ENCODE measurements at regions not wholly inside any gene's neighbourhood (a gene's known extent, or its start where the extent isn't known, plus 50 kb on each side); places are given as distances from the start of the nearest gene placed in this dataset.
"Not testable (repeated sequence)": the region's sequence is repeated elsewhere in the genome, so short reads cannot be mapped to it uniquely, and the experiment has no call there.

GRCh38 chr5:92544036-92544435, 1037.0 kb downstream of the NR2F1-AS1 start:
- DNase-seq = no peak

DNA sequence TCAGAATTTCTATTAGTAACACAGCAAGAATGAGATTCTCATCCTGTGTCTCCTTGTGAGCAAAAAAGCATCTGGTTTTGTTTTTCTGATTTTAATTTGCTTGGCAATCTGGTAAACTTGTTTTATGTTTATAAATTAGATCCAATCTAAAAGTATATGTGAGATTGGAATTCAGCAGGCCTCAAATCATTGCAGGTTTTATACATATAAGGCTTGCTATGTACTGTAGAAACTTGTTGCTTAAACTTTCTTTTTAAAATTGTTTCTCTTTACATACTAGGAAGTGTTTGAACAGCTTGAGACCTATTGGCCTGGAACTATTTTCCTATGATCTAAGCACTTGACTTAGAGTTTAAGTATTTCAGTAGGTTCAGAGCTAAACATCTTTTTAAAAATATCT, 1037.8 kb downstream of the NR2F1-AS1 start:
- no peak for DNase-seq

- DNase-seq = not testable (repeated sequence)
Measured at GRCh38 chr5:92542017-92542416, 1039.0 kb downstream of the NR2F1-AS1 start.

DNA sequence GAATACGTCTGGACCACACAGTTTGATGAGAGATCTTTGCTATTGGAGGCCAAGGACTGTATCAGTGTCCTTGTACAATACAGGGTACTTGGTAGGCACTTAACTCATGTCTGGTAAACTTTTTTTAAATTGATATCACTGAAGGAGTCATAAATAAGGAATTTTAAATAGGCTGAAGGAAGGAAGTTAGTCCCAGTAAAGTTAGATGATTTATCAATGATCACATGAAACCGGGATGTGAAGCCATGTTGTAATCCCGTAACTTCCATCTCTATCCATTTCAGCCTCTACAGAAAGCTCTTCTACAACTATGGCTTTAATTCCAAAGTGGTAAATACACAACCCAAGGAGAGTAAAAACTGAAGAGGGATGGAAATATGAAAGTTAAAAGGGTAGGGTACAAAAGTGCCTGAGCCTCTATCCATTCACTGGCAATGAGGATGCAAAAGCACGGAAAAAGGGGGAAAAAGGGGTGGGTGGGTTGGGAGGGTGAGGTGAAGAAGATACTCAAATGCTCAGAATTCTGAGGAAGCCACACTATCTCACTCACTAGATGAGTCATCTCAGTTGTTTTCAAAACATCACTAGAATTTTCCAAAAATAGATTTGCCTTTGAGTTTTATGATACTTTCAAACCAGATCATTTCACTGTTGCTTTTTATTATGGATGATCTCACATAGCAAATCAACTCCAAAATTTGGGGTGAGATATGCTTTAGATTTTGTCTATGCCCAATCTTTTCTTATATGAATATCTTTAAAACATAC, 1053.5 kb downstream of the NR2F1-AS1 start:
- DNase-seq = no peak

- no peak for DNase-seq
Measured at GRCh38 chr5:92525131-92525530, 1055.9 kb downstream of the NR2F1-AS1 start.

GRCh38 chr5:92519811-92520632, 1061.0 kb downstream of the NR2F1-AS1 start:
- no peak for DNase-seq

DNA sequence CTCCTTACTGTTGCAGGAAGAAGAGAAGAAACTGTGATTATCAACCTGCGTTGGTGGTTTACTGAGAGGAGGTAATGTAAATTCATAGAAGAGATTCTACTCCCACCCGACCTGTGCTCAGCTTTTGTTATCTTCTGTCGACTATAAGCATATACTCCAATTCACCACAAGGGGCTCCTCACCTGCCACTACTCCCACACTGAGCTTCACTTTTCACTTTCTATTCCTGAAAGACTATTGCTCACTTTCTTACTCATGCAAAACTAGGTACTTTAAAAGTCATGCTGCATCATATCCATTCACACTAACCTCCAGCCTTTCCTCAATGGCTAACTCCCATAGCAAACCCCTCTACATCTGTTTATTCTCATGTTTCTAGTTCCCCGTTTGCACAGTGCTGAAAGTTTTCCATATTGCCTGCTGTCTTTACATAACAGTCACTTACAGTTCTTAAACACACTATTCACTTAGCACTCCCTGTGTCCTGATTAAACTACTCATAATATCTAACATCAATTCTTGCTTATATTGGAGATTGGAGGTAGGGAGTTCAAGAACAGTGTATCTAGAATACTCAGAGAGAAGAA, 1062.6 kb downstream of the NR2F1-AS1 start:
- peak; percentile 12 for DNase-seq

- DNase-seq = no peak
Measured at GRCh38 chr5:92514896-92515295, 1066.1 kb downstream of the NR2F1-AS1 start.

DNA sequence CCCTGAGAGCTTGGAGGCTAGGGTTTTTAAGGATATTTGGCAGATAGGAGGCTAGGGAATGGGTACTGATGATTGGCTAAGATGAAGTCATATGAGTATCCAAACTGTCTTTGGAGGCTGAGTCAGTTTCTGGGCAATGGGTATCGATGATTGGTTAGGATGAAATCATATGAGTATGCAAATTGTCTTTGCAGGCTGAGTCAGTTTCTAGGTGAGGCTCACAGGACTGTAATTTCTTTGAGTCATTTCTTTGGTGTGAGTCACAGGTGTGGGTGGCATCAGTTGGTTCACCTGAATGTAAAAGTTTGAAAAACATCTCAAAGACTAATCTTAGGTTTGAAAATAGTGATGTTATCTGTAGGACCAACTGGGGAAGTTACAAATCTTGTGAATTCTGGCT, 1068.0 kb downstream of the NR2F1-AS1 start:
- DNase-seq = no peak

- DNase-seq = no peak
Measured at GRCh38 chr5:92508271-92508670, 1072.7 kb downstream of the NR2F1-AS1 start.

DNA sequence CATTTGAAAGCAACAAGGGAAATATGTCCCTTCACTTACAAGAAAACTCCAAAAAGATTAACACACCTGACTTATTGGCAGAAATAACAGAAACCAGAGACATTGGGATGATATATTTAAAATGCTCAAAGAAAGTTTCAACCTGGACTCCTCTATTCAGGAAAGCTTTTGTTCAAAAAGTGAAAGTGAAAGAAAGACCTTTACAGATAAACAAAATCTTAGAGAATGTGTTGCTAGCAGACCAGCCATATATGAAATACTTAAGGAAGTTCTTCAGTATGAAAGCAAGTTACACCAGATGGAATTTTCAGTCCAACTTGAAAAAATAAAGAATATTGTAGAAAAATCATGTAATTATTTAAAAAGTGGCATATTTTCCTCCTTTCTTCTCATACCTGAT, 1075.1 kb downstream of the NR2F1-AS1 start:
- DNase-seq = no peak

DNA sequence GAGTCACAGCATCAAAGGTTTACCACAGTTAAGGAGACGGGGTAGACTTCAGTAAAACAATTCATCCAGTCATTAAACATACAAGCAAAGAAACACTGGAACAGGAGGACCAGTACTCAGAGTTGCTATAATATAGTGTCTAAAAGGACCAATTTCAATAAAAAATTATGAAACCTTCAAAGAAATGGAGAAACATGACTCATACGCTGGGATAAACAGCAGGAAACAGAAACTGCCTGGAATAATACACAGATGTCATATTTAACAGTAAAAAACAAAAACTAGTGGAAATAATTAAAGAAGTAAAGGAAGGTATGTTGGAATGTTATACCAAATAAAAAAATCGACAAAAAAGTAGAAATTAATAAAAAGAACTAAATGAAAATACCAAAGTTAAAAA, 1075.9 kb downstream of the NR2F1-AS1 start:
- DNase-seq = no peak

DNA sequence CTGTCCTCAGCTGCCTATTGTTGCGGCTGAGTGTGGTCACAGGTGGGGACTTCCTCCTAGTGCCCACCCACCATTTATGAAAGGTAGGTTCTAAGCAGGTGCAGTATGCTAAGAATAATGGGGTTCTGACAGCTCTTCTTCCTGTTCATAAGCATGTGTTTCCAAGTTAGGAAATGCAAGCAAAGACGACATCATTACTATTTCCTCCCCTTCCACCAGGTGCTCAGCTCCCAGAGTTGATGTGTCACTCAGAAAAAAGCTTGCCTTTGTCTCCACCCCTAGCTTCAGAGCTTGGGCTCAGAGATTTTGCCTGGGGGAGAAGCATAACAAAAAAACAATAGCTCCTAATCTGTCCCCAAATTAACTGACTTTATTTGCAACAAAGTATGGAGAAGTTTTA, 1076.7 kb downstream of the NR2F1-AS1 start:
- no peak for DNase-seq

- DNase-seq = no peak
Measured at GRCh38 chr5:92500752-92501151, 1080.3 kb downstream of the NR2F1-AS1 start.

DNA sequence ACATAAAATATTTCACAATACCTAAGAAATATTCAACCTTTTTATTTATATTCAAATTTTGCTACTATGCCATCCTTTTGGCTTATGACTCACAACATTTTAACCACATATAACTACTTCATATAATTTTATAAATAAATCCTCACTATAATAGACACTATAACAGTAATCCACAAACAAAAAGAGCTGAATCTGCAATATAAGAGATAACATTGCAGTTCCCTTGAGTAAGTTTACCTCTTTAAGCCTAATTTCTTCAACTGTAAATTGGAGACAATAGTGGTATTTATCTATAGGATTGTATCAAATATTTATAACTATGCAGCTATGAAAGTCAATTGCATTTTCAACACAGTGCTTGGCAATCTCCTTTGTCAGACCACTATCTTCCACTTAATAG, 1084.5 kb downstream of the NR2F1-AS1 start:
- DNase-seq = no peak

- no peak for DNase-seq
Measured at GRCh38 chr5:92494508-92494907, 1086.5 kb downstream of the NR2F1-AS1 start.

DNA sequence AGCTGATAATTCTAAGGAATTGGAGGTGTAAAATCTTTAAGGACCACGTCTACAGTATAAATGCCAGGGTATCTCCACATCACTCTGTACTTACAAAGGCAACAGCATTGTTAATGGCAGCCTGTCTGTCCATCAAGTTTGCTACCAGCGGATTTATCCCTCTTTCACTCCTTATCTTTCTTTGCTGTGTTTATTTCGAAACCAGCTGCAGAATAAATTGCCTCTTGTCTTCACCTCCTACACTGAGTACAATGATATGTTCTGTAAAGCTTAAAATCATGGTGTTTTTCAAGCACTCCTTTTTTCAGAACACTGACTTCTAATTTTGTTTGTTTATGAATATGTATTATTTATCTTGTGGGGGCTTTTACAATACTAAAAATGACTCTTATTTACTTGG, 1088.1 kb downstream of the NR2F1-AS1 start:
- DNase-seq = no peak

GRCh38 chr5:92484484-92484883, 1096.5 kb downstream of the NR2F1-AS1 start:
- DNase-seq = no peak

GRCh38 chr5:92472981-92473566, 1090.0 kb upstream of the ARRDC3 start:
- DNase-seq = no peak

- no peak for DNase-seq
Measured at GRCh38 chr5:92471861-92472260, 1088.7 kb upstream of the ARRDC3 start.

GRCh38 chr5:92470770-92471169, 1087.7 kb upstream of the ARRDC3 start:
- DNase-seq = no peak

GRCh38 chr5:92468295-92468694, 1085.2 kb upstream of the ARRDC3 start:
- no peak for DNase-seq

DNA sequence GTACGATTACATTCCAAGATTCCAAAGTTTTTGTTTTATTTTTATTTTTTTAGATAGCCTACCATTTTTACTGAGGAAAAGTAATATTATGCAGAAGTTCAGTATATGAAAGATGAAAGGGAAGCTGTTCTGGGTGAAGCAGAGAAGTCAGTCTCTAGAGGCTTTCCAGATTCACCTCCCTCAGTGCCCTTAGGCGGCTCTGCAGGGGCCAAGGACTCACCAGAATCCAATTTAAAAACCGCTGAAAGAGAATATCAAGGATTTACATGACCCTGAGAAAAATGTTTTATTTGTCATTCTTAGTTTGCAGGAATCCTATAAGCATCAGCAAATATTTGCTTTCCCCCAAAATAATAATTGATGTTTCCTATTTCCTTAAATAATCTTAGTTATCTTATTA, 1084.6 kb upstream of the ARRDC3 start:
- DNase-seq = no peak

- DNase-seq = no peak
Measured at GRCh38 chr5:92460505-92460904, 1077.4 kb upstream of the ARRDC3 start.

Measured in MV-4-11 (cell line).